Gastroesophageal sphincter (tissue), 2 donors: ENCODE measurements at regions not wholly inside any gene's neighbourhood (a gene's known extent, or its start where the extent isn't known, plus 50 kb on each side); places are given as distances from the start of the nearest gene placed in this dataset.

Experiments
- EP300 ChIP-seq: sonication (generic); formaldehyde crosslinking; IDR thresholded peaks from one replicate; pipeline ENCODE4 v1.6.1; 2017; ENCODE audit warnings: antibody characterized with exemption, mild to moderate bottlenecking
- POLR2AphosphoS5 ChIP-seq: sonication (generic); formaldehyde crosslinking; IDR thresholded peaks from one replicate; pipeline ENCODE4 v1.6.1; 2017; ENCODE audit warnings: antibody characterized with exemption

GRCh38 chr7:121486590-121486989, 90.5 kb upstream of the FAM3C start:
- TF ChIP-seq EP300 (no peak), POLR2AphosphoS5 (no peak)
